Cardiac fibroblast (primary cell): ENCODE measurements at regions not wholly inside any gene's neighbourhood (a gene's known extent, or its start where the extent isn't known, plus 50 kb on each side); places are given as distances from the start of the nearest gene placed in this dataset.

Source experiments
- DNase-seq, 2 donors: peaks; one replicate each; pipeline versions ENCODE4 v3.0.0 to v3.0.0-alpha.2; 2010; ENCODE audit warnings: low read depth in 2 of 2
- H3K4me3 ChIP-seq, 2 donors: replicated peaks in 1 of 2; 1 replicate in 1 of 2; 2 replicates in 1 of 2; pipeline ENCODE4 v1.5.1; 2011; ENCODE audit warnings: low read depth in 2 of 2, low read length in 2 of 2, mild to moderate bottlenecking in 2 of 2, moderate library complexity in 1 of 2
- TF ChIP-seq, protein P1 (sequence below): IDR thresholded peaks from one replicate; pipeline ENCODE4 v1.5.1; 2011; ENCODE audit warnings: low read depth, mild to moderate bottlenecking, low read length, inconsistent platforms

DNA sequence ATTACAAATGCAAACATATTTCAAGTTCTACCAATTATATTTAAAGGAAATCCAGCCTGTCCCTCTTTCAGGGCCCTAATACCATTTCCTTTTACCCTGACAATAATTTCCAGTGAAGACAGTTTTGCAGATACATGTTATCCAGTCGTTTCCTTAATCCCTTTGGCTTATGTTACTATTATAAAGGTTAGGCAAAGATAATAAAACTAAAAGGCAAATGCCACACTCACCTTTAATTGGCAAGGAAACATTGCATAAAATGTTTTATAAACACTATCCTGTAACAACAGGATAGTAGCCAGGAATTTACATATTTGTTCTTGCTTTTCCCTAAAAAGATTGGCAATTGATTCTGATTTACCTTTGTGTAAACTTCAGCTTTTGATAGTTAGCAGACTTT, 168.7 kb downstream of the AEBP2 start:
- TF ChIP-seq, protein P1, sequence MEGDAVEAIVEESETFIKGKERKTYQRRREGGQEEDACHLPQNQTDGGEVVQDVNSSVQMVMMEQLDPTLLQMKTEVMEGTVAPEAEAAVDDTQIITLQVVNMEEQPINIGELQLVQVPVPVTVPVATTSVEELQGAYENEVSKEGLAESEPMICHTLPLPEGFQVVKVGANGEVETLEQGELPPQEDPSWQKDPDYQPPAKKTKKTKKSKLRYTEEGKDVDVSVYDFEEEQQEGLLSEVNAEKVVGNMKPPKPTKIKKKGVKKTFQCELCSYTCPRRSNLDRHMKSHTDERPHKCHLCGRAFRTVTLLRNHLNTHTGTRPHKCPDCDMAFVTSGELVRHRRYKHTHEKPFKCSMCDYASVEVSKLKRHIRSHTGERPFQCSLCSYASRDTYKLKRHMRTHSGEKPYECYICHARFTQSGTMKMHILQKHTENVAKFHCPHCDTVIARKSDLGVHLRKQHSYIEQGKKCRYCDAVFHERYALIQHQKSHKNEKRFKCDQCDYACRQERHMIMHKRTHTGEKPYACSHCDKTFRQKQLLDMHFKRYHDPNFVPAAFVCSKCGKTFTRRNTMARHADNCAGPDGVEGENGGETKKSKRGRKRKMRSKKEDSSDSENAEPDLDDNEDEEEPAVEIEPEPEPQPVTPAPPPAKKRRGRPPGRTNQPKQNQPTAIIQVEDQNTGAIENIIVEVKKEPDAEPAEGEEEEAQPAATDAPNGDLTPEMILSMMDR, result no peak
- no peak overlapping the region for H3K4me3 ChIP-seq
- no peak for DNase-seq

DNA sequence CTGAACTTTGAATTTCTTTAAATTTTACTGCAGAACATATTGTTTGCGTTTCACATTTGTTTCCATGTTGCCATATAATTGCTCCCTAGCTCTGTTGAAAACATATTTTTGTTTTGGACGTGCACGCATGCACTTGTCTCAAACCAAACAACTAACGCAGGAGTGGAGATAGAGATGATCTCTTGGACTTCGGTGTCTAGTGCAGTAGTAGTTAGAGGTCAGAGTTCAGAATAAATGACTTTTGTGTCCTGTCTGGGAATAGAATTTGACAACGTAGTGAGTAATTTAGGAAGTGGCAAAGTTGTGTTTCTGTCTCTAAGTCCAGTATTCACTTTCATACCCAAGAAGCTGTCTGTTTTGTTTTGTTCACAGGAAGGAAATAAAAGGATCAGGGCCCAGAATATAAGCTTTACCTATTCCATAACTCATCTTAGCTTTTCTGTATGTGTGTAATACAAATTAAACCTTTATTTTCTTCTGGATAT, 173.8 kb downstream of the AEBP2 start:
- TF ChIP-seq, protein P1, result no peak
- no peak for DNase-seq
- no peak overlapping the region for H3K4me3 ChIP-seq

DNA sequence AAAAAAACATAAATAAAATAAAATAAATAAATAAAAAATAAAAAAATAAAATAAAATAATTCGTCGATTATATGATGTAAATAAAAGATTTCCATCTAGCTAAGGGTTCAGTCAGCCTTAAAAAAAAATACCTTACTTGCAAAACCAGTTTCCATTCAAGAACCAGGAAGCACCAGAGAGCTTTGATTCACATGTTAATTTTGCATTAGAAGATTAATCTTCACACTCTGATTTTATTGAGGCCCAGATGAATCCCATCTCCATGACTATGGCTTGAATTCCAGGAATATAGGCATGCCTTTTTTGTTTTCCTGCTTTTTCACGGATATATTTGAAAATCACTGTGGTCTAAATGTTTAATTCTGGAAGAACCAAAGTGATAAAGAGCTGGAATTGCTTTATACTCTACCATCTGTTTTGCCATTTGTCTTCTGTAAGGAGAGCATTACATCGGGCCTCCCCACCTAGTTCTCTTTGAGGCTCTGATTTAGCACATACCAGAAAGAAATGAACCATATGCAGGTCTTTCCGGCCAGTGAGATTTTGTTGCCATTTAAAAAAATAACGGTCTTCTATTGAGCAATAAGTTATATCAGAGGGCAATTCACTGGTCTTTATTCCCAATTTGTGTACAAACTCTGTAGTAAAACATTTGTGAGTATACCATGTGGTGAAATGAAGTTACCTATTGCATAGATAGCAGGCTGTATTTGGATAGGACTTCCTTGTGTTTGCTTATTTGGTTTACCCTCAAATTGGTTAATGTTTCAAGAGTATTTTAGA, 175.5 kb downstream of the AEBP2 start:
- TF ChIP-seq, protein P1, result no peak
- H3K4me3 ChIP-seq, result no peak overlapping the region
- DNase-seq, result no peak

DNA sequence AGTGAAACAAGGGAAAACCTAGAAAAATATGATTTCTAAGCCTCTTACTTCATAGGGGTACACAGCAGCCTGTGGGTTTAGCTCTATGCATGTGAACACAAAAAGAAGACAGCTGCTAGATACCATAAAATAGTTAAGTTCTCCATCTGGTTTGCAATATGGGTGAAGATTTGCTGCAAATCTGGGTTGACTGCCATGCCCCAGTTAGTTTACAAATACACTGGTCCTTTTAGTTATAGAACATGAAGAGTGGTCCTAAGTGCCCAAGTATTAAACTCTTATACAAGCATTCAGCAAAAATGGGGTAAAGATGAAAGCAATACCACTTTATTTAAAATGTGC, 176.1 kb downstream of the AEBP2 start:
- DNase-seq, result no peak
- TF ChIP-seq, protein P1, result no peak
- no peak overlapping the region for H3K4me3 ChIP-seq

DNA sequence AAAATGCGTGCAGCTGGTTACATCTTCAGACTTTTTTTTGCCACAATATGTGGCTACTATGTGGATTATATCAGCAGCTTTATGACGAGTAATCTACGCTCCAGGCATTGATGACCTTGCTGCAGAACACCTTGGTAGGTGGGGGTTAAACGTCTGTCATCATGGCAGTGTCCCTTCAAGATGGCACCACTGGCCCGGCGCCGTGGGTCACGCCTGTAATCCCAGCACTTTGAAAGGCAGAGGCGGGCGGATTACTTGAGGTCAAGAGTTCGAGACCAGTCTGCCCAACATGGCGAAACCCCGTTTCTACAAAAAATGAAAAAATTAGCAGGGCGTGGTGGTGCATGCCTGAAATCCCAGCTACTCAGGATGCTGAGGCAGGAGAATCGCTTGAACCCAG, 177.5 kb downstream of the AEBP2 start:
- DNase-seq, result no peak
- TF ChIP-seq, protein P1, result no peak
- H3K4me3 ChIP-seq, result no peak overlapping the region

DNA sequence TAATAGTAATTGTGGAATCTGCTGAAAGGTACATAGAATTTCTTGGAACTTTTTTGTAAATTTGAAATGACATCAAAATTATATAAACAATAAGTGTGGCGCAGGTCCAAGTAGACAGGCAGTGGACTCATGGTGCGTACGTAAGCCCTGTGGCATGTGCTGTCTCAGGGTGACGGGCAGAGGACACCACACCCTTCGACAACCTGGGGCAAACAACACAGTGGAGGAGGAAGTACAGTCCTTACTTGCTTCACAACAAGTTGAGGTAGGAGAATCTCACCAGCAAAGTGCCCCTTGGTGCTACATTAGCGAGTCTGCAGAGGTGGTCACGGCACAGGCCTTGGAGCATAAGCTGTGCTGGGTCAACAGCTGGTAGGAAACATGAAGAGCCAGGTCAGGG, 180.9 kb downstream of the AEBP2 start:
- H3K4me3 ChIP-seq, result no peak overlapping the region
- TF ChIP-seq, protein P1, result no peak
- peak in 1 of 2 donors; percentile 71 for DNase-seq
